Liver (tissue), 8 donors: ENCODE measurements at regions not wholly inside any gene's neighbourhood (a gene's known extent, or its start where the extent isn't known, plus 50 kb on each side); places are given as distances from the start of the nearest gene placed in this dataset.

Source experiments
- DNase-seq: peaks from one replicate; pipeline ENCODE4 v3.0.0-alpha.2; 2017; ENCODE audit warnings: low spot score
- H3K27ac ChIP-seq, 2 donors: one replicate each; pipeline ENCODE4 v1.7.0; 2013; ENCODE audit warnings: inconsistent platforms in 2 of 2, low read length in 2 of 2, control low read depth in 1 of 2, low read depth in 1 of 2, mild to moderate bottlenecking in 1 of 2
- H3K27me3 ChIP-seq, 4 donors: one replicate each; pipeline versions ENCODE4 v1.6.1 to v1.7.0; 2013; ENCODE audit warnings: low read length in 3 of 4, inconsistent platforms in 1 of 4, mild to moderate bottlenecking in 1 of 4, moderate library complexity in 1 of 4; ENCODE audit not compliant: control insufficient read depth in 4 of 4, insufficient read depth in 4 of 4
- H3K36me3 ChIP-seq, 4 donors: one replicate each; pipeline versions ENCODE4 v1.6.1 to v1.7.0; 2013; ENCODE audit warnings: low read length in 3 of 4, mild to moderate bottlenecking in 3 of 4, low read depth in 1 of 4, moderate library complexity in 1 of 4; ENCODE audit not compliant: control insufficient read depth in 4 of 4, insufficient read depth in 3 of 4
- H3K4me1 ChIP-seq, 4 donors: one replicate each; pipeline versions ENCODE4 v1.6.1 to v1.7.0; 2013; ENCODE audit warnings: low read length in 3 of 4, mild to moderate bottlenecking in 3 of 4, moderate library complexity in 1 of 4; ENCODE audit not compliant: control insufficient read depth in 4 of 4, insufficient read depth in 4 of 4
- H3K4me3 ChIP-seq, 3 donors: one replicate each; pipeline versions ENCODE4 v1.6.1 to v1.7.0; 2013; ENCODE audit warnings: low read length in 3 of 3, control low read depth in 1 of 3, low read depth in 1 of 3, mild to moderate bottlenecking in 1 of 3
- H3K9ac ChIP-seq, 2 donors: one replicate each; pipeline ENCODE4 v1.7.0; 2013; ENCODE audit warnings: low read length in 2 of 2, mild to moderate bottlenecking in 2 of 2, moderate library complexity in 2 of 2, control low read depth in 1 of 2, low read depth in 1 of 2
- H3K9me3 ChIP-seq, 4 donors: one replicate each; pipeline versions ENCODE4 v1.6.1 to v1.7.0; 2013; ENCODE audit warnings: low read length in 3 of 4; ENCODE audit not compliant: control insufficient read depth in 4 of 4
- ATF3 ChIP-seq: IDR thresholded peaks from 2 replicates; pipeline ENCODE4 v1.6.1; 2016; ENCODE audit warnings: antibody characterized with exemption
- EGR1 ChIP-seq, 2 donors: IDR thresholded peaks; 2 replicates each; pipeline ENCODE4 v1.6.1; 2016 to 2018; ENCODE audit warnings: antibody characterized with exemption in 2 of 2, low read depth in 2 of 2
- FOXA1 ChIP-seq: IDR thresholded peaks from 2 replicates; pipeline ENCODE4 v1.6.1; 2016; ENCODE audit warnings: antibody characterized with exemption
- FOXA2 ChIP-seq: IDR thresholded peaks from 2 replicates; pipeline ENCODE4 v1.6.1; 2016; ENCODE audit warnings: antibody characterized with exemption
- HNF4A ChIP-seq, 2 donors: conservative IDR thresholded peaks; 2 replicates each; pipeline ENCODE4 v1.6.1; 2016; ENCODE audit warnings: antibody characterized with exemption in 2 of 2, mild to moderate bottlenecking in 2 of 2
- HNF4G ChIP-seq: IDR thresholded peaks from 2 replicates; pipeline ENCODE4 v1.6.1; 2016; ENCODE audit warnings: antibody characterized with exemption
- JUND ChIP-seq, 2 donors: IDR thresholded peaks; 2 replicates each; pipeline ENCODE4 v1.6.1; 2016; ENCODE audit warnings: antibody characterized with exemption in 2 of 2
- NR2F2 ChIP-seq: IDR thresholded peaks from 2 replicates; pipeline ENCODE4 v1.6.1; 2016; ENCODE audit warnings: antibody characterized with exemption
- RAD21 ChIP-seq, 2 donors: IDR thresholded peaks; 2 replicates each; pipeline ENCODE4 v1.6.1; 2016; ENCODE audit warnings: antibody characterized with exemption in 2 of 2, mild to moderate bottlenecking in 2 of 2
- RXRA ChIP-seq, 2 donors: IDR thresholded peaks; 2 replicates each; pipeline ENCODE4 v1.6.1; 2017 to 2018; ENCODE audit warnings: antibody characterized with exemption in 2 of 2, mild to moderate bottlenecking in 1 of 2
- SP1 ChIP-seq: IDR thresholded peaks from 2 replicates; pipeline ENCODE4 v1.6.1; 2018; ENCODE audit warnings: antibody characterized with exemption, mild to moderate bottlenecking
- TAF1 ChIP-seq: conservative IDR thresholded peaks from 2 replicates; pipeline ENCODE4 v1.6.1; 2016; ENCODE audit warnings: antibody characterized with exemption, mild to moderate bottlenecking
- YY1 ChIP-seq: IDR thresholded peaks from 2 replicates; pipeline ENCODE4 v1.6.1; 2016; ENCODE audit warnings: antibody characterized with exemption, mild to moderate bottlenecking
- ZBTB33 ChIP-seq: IDR thresholded peaks from 2 replicates; pipeline ENCODE4 v1.6.1; 2016; ENCODE audit warnings: antibody characterized with exemption
- WGBS: extraction: QIAGEN DNeasy Blood & Tissue Kit; methylation state at CpG from one replicate; pipeline ENCODE4 v1.1.7; 2013; 5-methylcytosine and 5-hydroxymethylcytosine counted together
- TF ChIP-seq, protein P1 (sequence below): IDR thresholded peaks from 2 replicates; pipeline ENCODE4 v1.6.1; 2016; ENCODE audit warnings: antibody characterized with exemption, mild to moderate bottlenecking
- TF ChIP-seq, protein P2 (sequence below): IDR thresholded peaks from 2 replicates; pipeline ENCODE4 v1.6.1; 2016; ENCODE audit warnings: antibody characterized with exemption
- TF ChIP-seq, protein P3 (sequence below): fragments of 150-350 bp; IDR thresholded peaks from 2 replicates; pipeline ENCODE4 v1.5.1; 2017; ENCODE audit warnings: improper control_type of control experiment, low read depth, low read length; ENCODE audit not compliant: missing input control
- donor health status: healthy.
- donor health status: healthy.
- donor health status: healthy.
- donor health status: healthy.
- donor health status: healthy.

GRCh38 chr21:35138665-35139381 is 89.7 kb upstream of the RUNX1 start:
- Histone ChIP-seq H3K4me3 (no peak overlapping the region), H3K9me3 (no peaks in the 10 kb centered on the region), H3K4me1 (no peaks in the 10 kb centered on the region), H3K27me3 (no peaks in the 10 kb centered on the region), H3K9ac (no peak overlapping the region), H3K36me3 (no peaks in the 10 kb centered on the region), H3K27ac (no peak overlapping the region)
- DNase-seq = no peak
- WGBS = 84% methylated on average over 12 of the region's 12 CpGs
- no peak for TF ChIP-seq YY1
- no peak for TF ChIP-seq JUND (IDR thresholded peaks at IDR 0.05)
- no peak for TF ChIP-seq ZBTB33

GRCh38 chr21:35136586-35137219 is 87.6 kb upstream of the RUNX1 start:
- no peaks in the 10 kb centered on the region for H3K36me3 ChIP-seq
- TF ChIP-seq YY1 = no peak
- TF ChIP-seq HNF4A (conservative IDR thresholded peaks at IDR 0.05) = no peak
- no peaks in the 10 kb centered on the region for H3K27me3 ChIP-seq
- H3K4me3 ChIP-seq = no peak overlapping the region
- no peak for DNase-seq
- no peaks in the 10 kb centered on the region for H3K4me1 ChIP-seq
- WGBS = 65% methylated on average over 1 of the region's 1 CpG
- H3K9me3 ChIP-seq = no peaks in the 10 kb centered on the region
- H3K27ac ChIP-seq = no peak overlapping the region
- no peak overlapping the region for H3K9ac ChIP-seq

DNA sequence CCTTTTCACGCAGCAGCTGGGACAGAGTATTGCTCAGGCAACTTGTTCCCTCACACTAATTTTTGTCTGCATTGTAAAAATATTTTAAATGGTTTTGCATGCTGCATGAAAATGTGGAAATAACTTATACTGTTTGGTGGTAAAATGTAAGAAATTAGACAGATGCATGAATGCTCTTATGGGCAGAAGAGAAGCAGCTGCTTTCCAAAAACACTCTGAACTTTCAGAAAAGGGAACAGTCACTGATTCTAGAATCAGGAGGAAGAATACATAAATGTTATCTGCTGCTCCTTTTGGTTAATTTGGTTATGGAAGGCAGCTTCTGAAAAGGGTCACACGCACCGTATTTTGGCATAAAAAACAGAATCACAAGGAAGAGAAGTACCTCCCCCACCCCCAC is 87.0 kb upstream of the RUNX1 start:
- Histone ChIP-seq H3K36me3 (no peaks in the 10 kb centered on the region), H3K4me3 (no peak overlapping the region), H3K27me3 (no peaks in the 10 kb centered on the region), H3K9me3 (no peaks in the 10 kb centered on the region), H3K27ac (no peak overlapping the region), H3K9ac (no peak overlapping the region), H3K4me1 (no peaks in the 10 kb centered on the region)
- whole genome bisulfite sequencing = 83% methylated on average over 3 of the region's 3 CpGs
- DNase-seq = no peak
- TF ChIP-seq, protein P1, sequence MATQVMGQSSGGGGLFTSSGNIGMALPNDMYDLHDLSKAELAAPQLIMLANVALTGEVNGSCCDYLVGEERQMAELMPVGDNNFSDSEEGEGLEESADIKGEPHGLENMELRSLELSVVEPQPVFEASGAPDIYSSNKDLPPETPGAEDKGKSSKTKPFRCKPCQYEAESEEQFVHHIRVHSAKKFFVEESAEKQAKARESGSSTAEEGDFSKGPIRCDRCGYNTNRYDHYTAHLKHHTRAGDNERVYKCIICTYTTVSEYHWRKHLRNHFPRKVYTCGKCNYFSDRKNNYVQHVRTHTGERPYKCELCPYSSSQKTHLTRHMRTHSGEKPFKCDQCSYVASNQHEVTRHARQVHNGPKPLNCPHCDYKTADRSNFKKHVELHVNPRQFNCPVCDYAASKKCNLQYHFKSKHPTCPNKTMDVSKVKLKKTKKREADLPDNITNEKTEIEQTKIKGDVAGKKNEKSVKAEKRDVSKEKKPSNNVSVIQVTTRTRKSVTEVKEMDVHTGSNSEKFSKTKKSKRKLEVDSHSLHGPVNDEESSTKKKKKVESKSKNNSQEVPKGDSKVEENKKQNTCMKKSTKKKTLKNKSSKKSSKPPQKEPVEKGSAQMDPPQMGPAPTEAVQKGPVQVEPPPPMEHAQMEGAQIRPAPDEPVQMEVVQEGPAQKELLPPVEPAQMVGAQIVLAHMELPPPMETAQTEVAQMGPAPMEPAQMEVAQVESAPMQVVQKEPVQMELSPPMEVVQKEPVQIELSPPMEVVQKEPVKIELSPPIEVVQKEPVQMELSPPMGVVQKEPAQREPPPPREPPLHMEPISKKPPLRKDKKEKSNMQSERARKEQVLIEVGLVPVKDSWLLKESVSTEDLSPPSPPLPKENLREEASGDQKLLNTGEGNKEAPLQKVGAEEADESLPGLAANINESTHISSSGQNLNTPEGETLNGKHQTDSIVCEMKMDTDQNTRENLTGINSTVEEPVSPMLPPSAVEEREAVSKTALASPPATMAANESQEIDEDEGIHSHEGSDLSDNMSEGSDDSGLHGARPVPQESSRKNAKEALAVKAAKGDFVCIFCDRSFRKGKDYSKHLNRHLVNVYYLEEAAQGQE = no peak
- TF ChIP-seq, protein P2, sequence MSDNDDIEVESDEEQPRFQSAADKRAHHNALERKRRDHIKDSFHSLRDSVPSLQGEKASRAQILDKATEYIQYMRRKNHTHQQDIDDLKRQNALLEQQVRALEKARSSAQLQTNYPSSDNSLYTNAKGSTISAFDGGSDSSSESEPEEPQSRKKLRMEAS = no peak
- TF ChIP-seq FOXA2 = no peak
- TF ChIP-seq EGR1 (IDR thresholded peaks at IDR 0.05; ENCODE audit: low read depth in 2 of 2) = no peak
- TF ChIP-seq HNF4G = no peak
- no peak for TF ChIP-seq TAF1
- TF ChIP-seq RXRA (IDR thresholded peaks at IDR 0.05) = no peak
- TF ChIP-seq HNF4A (conservative IDR thresholded peaks at IDR 0.05) = no peak
- no peak for TF ChIP-seq NR2F2
- TF ChIP-seq RAD21 (IDR thresholded peaks at IDR 0.05) = no peak
- no peak for TF ChIP-seq JUND (IDR thresholded peaks at IDR 0.05)
- TF ChIP-seq, protein P3, sequence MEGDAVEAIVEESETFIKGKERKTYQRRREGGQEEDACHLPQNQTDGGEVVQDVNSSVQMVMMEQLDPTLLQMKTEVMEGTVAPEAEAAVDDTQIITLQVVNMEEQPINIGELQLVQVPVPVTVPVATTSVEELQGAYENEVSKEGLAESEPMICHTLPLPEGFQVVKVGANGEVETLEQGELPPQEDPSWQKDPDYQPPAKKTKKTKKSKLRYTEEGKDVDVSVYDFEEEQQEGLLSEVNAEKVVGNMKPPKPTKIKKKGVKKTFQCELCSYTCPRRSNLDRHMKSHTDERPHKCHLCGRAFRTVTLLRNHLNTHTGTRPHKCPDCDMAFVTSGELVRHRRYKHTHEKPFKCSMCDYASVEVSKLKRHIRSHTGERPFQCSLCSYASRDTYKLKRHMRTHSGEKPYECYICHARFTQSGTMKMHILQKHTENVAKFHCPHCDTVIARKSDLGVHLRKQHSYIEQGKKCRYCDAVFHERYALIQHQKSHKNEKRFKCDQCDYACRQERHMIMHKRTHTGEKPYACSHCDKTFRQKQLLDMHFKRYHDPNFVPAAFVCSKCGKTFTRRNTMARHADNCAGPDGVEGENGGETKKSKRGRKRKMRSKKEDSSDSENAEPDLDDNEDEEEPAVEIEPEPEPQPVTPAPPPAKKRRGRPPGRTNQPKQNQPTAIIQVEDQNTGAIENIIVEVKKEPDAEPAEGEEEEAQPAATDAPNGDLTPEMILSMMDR = no peak
- no peak for TF ChIP-seq FOXA1
- TF ChIP-seq SP1 = no peak
- no peak for TF ChIP-seq YY1
- TF ChIP-seq ZBTB33 = no peak
- no peak for TF ChIP-seq ATF3
